ENCODE measurements at regions not wholly inside any gene's neighbourhood (a gene's known extent, or its start where the extent isn't known, plus 50 kb on each side); places are given as distances from the start of the nearest gene placed in this dataset.
"Not testable (repeated sequence)": the region's sequence is repeated elsewhere in the genome, so short reads cannot be mapped to it uniquely, and the experiment has no call there.

- no peak for DNase-seq
Measured at GRCh38 chr13:79906345-79906744, 425.4 kb downstream of the NDFIP2 start.

GRCh38 chr13:79905018-79905417, 424.1 kb downstream of the NDFIP2 start:
- DNase-seq = no peak

GRCh38 chr13:79904581-79904980, 423.6 kb downstream of the NDFIP2 start:
- DNase-seq = no peak

- no peak for DNase-seq
Measured at GRCh38 chr13:79901336-79901735, 420.4 kb downstream of the NDFIP2 start.

GRCh38 chr13:79900356-79900755, 419.4 kb downstream of the NDFIP2 start:
- DNase-seq = no peak

GRCh38 chr13:79898996-79899395, 418.0 kb downstream of the NDFIP2 start:
- DNase-seq = no peak

GRCh38 chr13:79898202-79898826, 417.4 kb downstream of the NDFIP2 start:
- DNase-seq = no peak

GRCh38 chr13:79896851-79897250, 415.9 kb downstream of the NDFIP2 start:
- no peak for DNase-seq

GRCh38 chr13:79895416-79895815, 414.5 kb downstream of the NDFIP2 start:
- DNase-seq = no peak

- not testable (repeated sequence) for DNase-seq
Measured at GRCh38 chr13:79887278-79887677, 406.3 kb downstream of the NDFIP2 start.

GRCh38 chr13:79886601-79887000, 405.6 kb downstream of the NDFIP2 start:
- no peak for DNase-seq

GRCh38 chr13:79884890-79885289, 403.9 kb downstream of the NDFIP2 start:
- DNase-seq = no peak

GRCh38 chr13:79883216-79883615, 402.3 kb downstream of the NDFIP2 start:
- DNase-seq = no peak

- DNase-seq = no peak
Measured at GRCh38 chr13:79880818-79881217, 399.9 kb downstream of the NDFIP2 start.

GRCh38 chr13:79874396-79875360, 393.7 kb downstream of the NDFIP2 start:
- no peak for DNase-seq

- DNase-seq = no peak
Measured at GRCh38 chr13:79871594-79871993, 390.6 kb downstream of the NDFIP2 start.

GRCh38 chr13:79870766-79871165, 389.8 kb downstream of the NDFIP2 start:
- no peak for DNase-seq

- no peak for DNase-seq
Measured at GRCh38 chr13:79870123-79870522, 389.2 kb downstream of the NDFIP2 start.

GRCh38 chr13:79869326-79869725, 388.4 kb downstream of the NDFIP2 start:
- no peak for DNase-seq

- DNase-seq = no peak
Measured at GRCh38 chr13:79867254-79867653, 386.3 kb downstream of the NDFIP2 start.

GRCh38 chr13:79866436-79866835, 385.5 kb downstream of the NDFIP2 start:
- no peak for DNase-seq

- no peak for DNase-seq
Measured at GRCh38 chr13:79862515-79862914, 381.6 kb downstream of the NDFIP2 start.

- no peak for DNase-seq
Measured at GRCh38 chr13:79861731-79862130, 380.8 kb downstream of the NDFIP2 start.

- no peak for DNase-seq
Measured at GRCh38 chr13:79860791-79861190, 379.8 kb downstream of the NDFIP2 start.
